ENCODE measurements at regions not wholly inside any gene's neighbourhood (a gene's known extent, or its start where the extent isn't known, plus 50 kb on each side); places are given as distances from the start of the nearest gene placed in this dataset.
"Not testable (repeated sequence)": the region's sequence is repeated elsewhere in the genome, so short reads cannot be mapped to it uniquely, and the experiment has no call there.

DNA sequence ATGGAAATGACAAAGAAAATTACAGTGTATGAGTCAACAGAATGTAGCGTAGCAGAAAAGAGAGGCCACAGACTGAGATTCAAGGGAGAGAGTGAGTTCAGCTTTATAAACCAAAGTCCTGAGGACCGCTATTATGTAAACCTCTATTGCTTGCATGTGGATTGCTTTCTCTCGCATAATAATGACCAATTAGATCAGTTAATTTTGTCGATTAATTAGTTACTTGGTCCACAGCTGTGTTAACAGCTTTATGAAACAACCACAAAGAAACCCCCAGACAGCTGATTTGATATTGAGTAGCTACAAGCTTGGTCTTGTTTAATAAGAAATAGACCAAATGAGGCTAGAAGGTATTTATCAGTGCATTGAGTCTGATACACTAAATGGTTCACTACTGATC, 291.8 kb upstream of the ERCC4 start:
- no peak for DNase-seq (ENCODE audit: low spot score)

DNA sequence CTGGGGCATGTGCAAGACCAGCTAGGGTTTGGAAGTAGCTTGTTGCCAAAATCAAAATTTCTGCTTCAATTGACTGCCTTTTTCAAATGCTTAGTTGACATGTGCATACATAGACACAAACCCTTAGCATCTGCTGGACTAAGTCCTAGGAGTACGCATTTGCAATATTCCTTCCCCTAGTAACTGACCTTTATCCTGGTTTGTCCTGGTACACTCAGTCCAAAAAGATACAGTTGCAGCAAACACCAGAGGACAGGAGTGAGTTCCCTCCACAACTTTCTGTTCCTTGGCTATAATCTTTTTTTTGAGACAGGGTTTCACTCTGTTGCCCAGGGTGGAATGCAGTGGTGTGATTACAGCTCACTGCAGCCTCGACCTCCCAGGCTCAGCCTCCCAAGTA, 290.2 kb upstream of the ERCC4 start:
- no peak for DNase-seq (ENCODE audit: low spot score)

GRCh38 chr16:13630374-13630773, 289.6 kb upstream of the ERCC4 start:
- DNase-seq (ENCODE audit: low spot score) = no peak

- DNase-seq (ENCODE audit: low spot score) = no peak
Measured at GRCh38 chr16:13631213-13631767, 288.7 kb upstream of the ERCC4 start.

GRCh38 chr16:13631916-13632315, 288.0 kb upstream of the ERCC4 start:
- DNase-seq (ENCODE audit: low spot score) = no peak

DNA sequence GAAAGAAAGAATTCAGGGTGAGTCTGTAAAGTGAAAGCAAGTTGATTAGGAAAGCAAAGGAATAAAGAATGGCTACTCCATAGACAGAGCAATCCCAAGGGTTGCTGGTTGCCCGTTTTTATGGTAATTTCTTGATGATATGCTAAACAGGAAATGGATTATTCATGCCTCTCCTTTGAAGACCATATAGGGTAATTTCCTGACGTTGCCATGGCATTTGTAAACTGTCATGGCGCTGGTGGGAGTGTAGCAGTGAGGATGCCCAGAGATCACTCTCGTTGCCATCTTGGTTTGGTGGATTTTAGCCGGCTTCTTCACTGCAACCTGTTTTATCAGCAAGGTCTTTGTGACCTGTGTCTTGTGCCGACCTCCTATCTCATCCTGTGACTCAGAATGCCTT, 287.4 kb upstream of the ERCC4 start:
- DNase-seq (ENCODE audit: low spot score) = not testable (repeated sequence)

GRCh38 chr16:13633391-13633861, 286.5 kb upstream of the ERCC4 start:
- no peak for DNase-seq (ENCODE audit: low spot score)

- DNase-seq (ENCODE audit: low spot score) = no peak
Measured at GRCh38 chr16:13634253-13634652, 285.7 kb upstream of the ERCC4 start.

- no peak for DNase-seq (ENCODE audit: low spot score)
Measured at GRCh38 chr16:13634959-13635358, 285.0 kb upstream of the ERCC4 start.

DNA sequence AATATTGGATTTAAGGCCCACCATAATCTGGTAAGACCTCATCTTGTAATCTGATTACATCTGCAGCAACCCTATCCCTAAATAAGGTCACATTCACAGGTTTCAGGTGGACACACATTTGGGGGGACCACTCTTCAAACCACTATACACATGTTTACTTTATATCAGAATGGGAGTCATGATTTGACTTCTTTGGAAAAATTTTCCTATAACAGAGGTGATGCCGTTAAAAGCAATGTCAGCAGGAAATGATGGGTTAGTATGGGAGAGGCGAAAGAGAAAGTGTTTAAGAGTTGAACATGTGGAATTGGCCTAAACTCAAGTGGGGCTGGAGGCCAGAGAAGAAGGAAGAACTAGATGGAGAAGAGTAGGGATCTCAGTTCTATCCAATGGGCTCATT, 281.7 kb upstream of the ERCC4 start:
- no peak for DNase-seq (ENCODE audit: low spot score)

- no peak for DNase-seq (ENCODE audit: low spot score)
Measured at GRCh38 chr16:13643412-13643811, 276.5 kb upstream of the ERCC4 start.

DNA sequence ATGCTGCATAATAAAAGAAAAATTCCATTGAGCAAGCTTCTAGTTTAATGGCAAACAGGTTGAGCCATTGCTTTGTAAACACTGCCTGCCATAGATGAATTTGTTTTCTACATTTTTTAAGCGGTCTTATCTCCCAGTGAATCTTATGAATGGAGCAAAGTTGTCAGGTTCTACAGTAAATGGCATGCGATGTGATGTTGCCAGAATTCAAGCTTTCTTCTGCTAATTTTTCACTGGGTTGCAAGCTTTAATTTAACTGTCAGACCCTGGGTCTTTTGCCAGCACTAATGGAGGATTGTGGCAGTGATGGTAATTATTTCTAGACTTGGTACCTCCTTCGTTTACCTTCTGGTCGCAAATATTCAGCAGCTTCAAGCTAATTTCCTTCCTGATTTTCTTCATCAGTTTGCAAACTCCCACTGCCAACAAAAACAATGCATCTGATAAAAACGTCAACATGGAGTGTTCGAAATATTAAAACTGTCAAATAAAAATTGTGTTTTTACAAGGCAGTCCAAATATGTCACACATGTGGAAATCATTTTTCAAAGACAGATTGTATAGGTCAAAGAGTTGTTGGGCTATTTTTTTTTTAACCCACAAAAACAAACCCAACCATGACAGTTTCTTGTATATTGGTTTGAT, 274.2 kb upstream of the ERCC4 start:
- DNase-seq (ENCODE audit: low spot score) = no peak

- no peak for DNase-seq (ENCODE audit: low spot score)
Measured at GRCh38 chr16:13660807-13661206, 259.1 kb upstream of the ERCC4 start.

DNA sequence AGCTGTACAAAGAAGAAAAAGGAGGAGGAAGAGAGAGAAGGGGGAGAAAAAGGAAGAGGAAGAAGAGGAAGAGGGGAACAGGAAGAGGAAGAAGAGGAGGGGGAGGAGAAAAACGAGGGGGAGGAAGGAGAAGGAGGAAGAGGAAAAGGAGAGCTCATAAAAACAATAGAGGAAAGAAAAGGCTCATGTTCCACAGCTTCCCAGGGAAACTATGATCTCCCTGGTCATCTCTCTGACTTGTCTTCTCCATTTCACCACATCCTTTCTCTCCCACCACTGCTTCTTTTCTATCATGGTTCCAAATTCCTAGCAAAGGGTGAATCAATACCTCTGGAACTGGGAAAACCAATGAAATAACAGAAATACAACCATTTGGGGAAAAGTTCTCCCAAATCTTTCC, 254.1 kb upstream of the ERCC4 start:
- DNase-seq (ENCODE audit: low spot score) = no peak

GRCh38 chr16:13672196-13672595, 247.8 kb upstream of the ERCC4 start:
- no peak for DNase-seq (ENCODE audit: low spot score)

GRCh38 chr16:13680021-13680889, 239.7 kb upstream of the ERCC4 start:
- no peak for DNase-seq (ENCODE audit: low spot score)

DNA sequence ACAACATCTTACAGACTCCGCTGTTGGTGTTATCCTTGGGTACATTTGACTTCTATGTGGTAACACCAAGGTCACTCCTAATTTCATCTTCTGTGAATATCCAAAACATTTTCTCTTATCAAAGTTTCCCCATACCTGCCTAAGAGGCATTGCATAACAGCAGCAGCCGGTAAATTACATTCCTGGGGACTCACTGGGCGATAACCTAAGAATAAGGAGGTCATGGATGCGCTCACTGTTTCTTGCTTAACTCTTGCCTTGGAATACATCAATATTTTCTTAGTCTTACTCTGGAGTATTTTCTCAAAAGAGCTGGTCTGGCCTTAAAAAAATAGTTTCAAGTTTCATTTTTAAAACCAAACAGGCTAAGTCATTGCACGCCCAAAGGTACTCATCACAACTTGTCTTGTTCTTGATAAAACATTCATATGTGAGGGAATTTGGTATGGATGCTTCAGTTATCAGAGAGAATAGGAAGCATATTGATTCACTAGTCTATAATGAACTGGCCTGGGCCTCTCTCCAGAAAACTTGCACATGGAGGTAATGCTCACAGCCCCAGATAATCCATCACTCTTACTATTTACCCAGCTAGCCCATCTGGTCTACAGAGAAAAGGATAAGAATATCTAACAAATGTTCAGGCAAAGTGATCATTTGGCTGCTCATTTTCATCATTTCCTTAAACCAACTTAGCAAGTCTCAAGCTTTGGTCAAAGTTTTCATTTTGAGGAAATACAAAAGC, 235.0 kb upstream of the ERCC4 start:
- DNase-seq (ENCODE audit: low spot score) = no peak

DNA sequence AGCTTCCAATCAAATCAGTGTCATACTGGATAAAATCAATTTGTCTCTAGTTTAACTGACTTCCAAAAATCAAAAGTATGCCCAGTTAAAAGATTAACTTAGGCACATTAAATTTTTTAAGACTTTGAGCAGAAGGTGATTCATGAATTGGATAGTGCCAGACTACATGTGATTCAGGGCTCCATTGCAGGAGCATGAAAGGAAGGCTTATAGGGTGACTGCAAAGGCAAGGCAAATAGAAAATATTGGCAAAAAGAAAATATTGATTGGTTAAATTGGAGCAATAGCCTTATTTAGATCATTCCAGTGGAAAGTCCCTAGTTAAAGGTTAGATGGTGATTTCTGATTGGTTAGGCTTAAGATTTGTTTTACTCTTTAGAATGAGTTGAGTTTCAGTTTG, 223.9 kb upstream of the ERCC4 start:
- DNase-seq (ENCODE audit: low spot score) = no peak

DNA sequence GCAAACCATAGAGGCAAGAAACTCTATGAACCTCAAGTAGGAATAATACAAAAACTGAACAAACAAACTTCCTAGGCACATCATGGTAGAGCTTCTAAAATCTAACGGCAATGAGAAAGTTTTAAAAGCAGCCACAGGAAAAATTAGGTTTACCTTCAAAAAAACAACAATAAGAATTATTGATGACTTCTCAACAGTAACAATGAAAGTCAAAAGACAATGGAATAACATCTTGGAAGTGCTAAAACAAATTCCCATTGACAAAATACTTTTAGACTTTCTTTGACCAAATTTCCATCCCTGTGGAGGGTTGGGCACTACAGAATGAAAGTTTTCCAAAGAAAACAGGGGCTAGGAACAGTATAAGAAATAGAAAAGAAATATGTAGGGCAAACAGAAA, 222.9 kb upstream of the ERCC4 start:
- no peak for DNase-seq (ENCODE audit: low spot score)

DNA sequence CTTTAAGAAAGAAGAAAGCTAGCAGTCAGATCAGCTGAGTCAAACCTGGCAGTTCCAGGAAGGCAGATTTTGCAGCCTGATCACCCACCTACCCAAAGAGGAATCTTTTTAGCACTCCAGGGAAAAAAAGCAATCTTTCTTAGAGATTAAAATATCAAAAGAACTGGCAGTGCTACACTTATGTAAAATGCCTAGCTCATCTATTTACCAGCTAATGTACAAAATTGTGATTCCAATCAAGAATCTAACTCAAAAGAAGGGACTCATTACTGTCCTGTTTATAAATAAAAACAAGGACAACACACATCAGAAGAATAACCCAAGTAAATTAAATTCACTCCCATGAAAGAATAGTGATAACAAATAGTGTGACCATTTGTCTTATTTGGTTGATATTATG, 222.4 kb upstream of the ERCC4 start:
- no peak for DNase-seq (ENCODE audit: low spot score)

DNA sequence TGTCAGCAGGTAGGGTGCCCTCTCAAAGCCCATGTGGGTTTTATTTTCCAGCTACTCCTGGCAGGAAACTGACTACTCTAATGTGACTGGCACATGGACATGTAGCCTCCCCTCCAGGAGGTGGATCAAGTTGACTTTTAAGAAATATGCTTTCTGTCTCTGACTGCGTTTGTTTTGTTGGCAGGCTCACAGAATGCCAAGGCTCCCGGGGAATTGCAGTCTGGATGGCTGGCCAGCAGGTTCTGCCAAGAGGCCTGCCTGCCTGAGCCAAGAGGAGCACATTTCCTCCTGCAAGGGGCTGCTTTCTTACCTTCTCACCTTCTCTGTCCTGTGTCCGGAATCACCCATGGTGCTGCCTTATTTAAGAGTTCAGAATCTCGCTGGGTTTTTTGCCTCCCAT, 217.3 kb upstream of the ERCC4 start:
- no peak for DNase-seq (ENCODE audit: low spot score)

DNA sequence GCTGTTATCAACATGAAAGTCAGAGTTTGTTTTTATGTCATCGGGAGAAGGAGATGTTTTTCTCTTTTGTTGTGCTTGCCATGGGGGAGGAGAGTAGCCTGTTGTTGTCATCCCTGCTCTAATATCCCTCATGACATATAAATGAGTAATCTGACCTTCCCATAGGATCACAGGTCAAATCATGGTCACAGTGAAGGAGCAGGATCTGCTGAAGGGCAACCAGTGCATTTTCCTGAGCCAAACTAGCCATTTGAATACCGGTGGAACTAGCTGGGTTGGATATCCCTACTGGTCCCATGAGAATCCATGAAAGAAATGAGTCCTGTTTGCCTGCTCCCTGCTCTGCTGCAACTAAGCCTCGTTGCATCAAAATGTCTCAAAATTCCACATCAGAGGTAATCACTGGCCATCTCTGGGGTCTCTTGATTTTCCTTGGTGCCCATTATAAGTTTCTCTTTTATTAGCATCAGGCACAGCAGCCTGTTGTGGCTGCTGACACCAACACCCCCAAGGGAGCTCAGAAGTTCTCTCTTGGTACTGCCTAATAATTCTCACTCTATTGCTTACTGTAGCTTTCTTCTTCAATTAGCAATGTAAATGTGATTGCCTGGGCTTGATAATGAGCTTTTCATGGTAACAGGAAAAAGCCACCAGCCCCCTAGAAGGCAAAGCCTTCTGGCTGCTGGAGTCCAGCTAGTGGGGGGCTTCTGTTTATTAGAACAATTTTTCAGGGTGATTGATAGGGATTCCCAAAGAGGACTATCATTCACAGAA, 211.4 kb upstream of the ERCC4 start:
- DNase-seq (ENCODE audit: low spot score) = no peak
